Left ventricle myocardium inferior (tissue), 1 donor: ENCODE measurements at regions not wholly inside any gene's neighbourhood (a gene's known extent, or its start where the extent isn't known, plus 50 kb on each side); places are given as distances from the start of the nearest gene placed in this dataset.

Source experiments
- DNase-seq: peaks from one replicate; pipeline ENCODE4 v3.0.0-alpha.2; 2020
- H3K27ac ChIP-seq: fragments of 200-600 bp; replicated peaks from 2 replicates; pipeline ENCODE4 v1.8.0; 2021
- H3K27me3 ChIP-seq: fragments of 200-600 bp; 2 replicates; pipeline ENCODE4 v1.8.0; 2021; ENCODE audit warnings: low read depth
- H3K36me3 ChIP-seq: fragments of 200-600 bp; 2 replicates; pipeline ENCODE4 v1.8.0; 2021
- H3K4me1 ChIP-seq: fragments of 200-600 bp; 2 replicates; pipeline ENCODE4 v1.8.0; 2021
- H3K4me3 ChIP-seq: fragments of 200-600 bp; 2 replicates; pipeline ENCODE4 v1.8.0; 2021; ENCODE audit warnings: mild to moderate bottlenecking, moderate library complexity
- H3K9me3 ChIP-seq: fragments of 200-600 bp; replicated peaks from 2 replicates; pipeline ENCODE4 v1.8.0; 2021
- intact Hi-C: fragments of 100-400 bp; cut with micrococcal nuclease; formaldehyde crosslinking; loops from one replicate; pipeline ENCODE4 v1.11.0; 2022
- TF ChIP-seq, protein P1 (sequence below): fragments of 200-600 bp; IDR thresholded peaks from 2 replicates; pipeline ENCODE4 v1.8.0; 2021; ENCODE audit warnings: antibody characterized with exemption, mild to moderate bottlenecking, borderline replicate concordance
- donor health status: DM: no; HTN: yes; CAD: no; lungs with severe emphysema.

GRCh38 chrX:20477219-20477618, 210.5 kb upstream of the RPS6KA3 start:
- TF ChIP-seq, protein P1, sequence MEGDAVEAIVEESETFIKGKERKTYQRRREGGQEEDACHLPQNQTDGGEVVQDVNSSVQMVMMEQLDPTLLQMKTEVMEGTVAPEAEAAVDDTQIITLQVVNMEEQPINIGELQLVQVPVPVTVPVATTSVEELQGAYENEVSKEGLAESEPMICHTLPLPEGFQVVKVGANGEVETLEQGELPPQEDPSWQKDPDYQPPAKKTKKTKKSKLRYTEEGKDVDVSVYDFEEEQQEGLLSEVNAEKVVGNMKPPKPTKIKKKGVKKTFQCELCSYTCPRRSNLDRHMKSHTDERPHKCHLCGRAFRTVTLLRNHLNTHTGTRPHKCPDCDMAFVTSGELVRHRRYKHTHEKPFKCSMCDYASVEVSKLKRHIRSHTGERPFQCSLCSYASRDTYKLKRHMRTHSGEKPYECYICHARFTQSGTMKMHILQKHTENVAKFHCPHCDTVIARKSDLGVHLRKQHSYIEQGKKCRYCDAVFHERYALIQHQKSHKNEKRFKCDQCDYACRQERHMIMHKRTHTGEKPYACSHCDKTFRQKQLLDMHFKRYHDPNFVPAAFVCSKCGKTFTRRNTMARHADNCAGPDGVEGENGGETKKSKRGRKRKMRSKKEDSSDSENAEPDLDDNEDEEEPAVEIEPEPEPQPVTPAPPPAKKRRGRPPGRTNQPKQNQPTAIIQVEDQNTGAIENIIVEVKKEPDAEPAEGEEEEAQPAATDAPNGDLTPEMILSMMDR: no peak
- Histone ChIP-seq H3K36me3 (no peaks in the 10 kb centered on the region), H3K9me3 (no peaks in the 10 kb centered on the region), H3K4me3 (no peak overlapping the region), H3K27me3 (no peaks in the 10 kb centered on the region), H3K4me1 (no peaks in the 10 kb centered on the region), H3K27ac (no peak overlapping the region)
- intact Hi-C loops: no loop called here
- no peak for DNase-seq

DNA sequence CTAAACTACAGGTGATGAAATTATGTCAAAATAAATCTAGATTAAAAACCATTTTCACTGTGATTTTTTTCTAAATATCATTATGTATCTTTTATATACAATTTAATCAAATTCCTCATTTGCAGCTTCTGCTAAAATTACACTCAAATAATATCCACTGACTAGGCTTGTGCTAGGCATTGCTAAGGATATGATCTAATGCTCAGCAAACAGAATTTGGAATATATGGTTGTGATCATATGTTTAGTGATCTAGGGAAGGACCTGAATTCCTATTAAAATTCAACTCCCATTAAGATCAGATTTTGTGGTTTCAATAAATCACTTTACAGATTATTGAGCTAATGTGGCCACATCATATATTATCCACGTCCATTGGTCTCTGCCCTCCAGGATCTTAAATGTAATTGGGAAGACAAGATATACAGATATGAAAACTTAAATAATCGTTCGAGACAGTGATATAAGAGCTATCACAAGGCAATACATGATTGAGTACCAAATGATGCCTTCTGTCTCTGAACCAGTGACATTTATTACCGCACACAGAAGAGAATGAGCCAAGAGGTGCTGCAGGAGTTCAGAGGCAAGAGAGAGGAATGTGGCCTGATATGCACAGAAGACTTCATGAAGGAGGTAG, 206.0 kb upstream of the RPS6KA3 start:
- Histone ChIP-seq H3K27me3 (no peaks in the 10 kb centered on the region), H3K4me1 (no peaks in the 10 kb centered on the region), H3K9me3 (no peaks in the 10 kb centered on the region), H3K27ac (no peak overlapping the region), H3K4me3 (no peak overlapping the region), H3K36me3 (no peaks in the 10 kb centered on the region)
- intact Hi-C loops: no loop called here
- TF ChIP-seq, protein P1: no peak
- no peak for DNase-seq

DNA sequence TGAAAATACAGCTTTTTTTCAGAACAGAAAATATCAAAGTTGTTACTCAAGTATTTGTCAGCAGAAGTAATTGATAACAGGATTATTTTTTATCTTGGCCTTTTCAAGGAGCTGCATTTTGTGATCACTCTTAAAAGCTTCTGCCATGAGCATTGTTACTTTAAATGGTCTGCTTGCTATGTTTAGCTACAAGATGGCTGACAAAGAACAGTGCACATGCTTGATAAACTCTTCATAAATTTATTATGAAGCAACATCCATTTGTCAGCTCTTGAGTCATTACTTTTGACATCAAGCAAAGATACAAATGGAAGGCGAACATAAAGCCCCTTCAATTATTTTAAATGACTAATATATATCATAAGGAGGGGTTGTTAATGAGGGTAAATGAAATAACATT, 205.4 kb upstream of the RPS6KA3 start:
- TF ChIP-seq, protein P1: no peak
- Histone ChIP-seq H3K27me3 (no peaks in the 10 kb centered on the region), H3K4me3 (no peak overlapping the region), H3K36me3 (no peaks in the 10 kb centered on the region), H3K27ac (no peak overlapping the region), H3K4me1 (no peaks in the 10 kb centered on the region), H3K9me3 (no peaks in the 10 kb centered on the region)
- intact Hi-C loops: no loop called here
- no peak for DNase-seq

- no peak for DNase-seq
- intact Hi-C loops: no loop called here
- TF ChIP-seq, protein P1: no peak
- no peak overlapping the region for H3K27ac ChIP-seq
- H3K27me3 ChIP-seq: no peaks in the 10 kb centered on the region
- no peaks in the 10 kb centered on the region for H3K36me3 ChIP-seq
- no peaks in the 10 kb centered on the region for H3K4me1 ChIP-seq
- no peak overlapping the region for H3K4me3 ChIP-seq
- H3K9me3 ChIP-seq: no peaks in the 10 kb centered on the region
Observed at GRCh38 chrX:20471483-20471882, 204.8 kb upstream of the RPS6KA3 start.

DNA sequence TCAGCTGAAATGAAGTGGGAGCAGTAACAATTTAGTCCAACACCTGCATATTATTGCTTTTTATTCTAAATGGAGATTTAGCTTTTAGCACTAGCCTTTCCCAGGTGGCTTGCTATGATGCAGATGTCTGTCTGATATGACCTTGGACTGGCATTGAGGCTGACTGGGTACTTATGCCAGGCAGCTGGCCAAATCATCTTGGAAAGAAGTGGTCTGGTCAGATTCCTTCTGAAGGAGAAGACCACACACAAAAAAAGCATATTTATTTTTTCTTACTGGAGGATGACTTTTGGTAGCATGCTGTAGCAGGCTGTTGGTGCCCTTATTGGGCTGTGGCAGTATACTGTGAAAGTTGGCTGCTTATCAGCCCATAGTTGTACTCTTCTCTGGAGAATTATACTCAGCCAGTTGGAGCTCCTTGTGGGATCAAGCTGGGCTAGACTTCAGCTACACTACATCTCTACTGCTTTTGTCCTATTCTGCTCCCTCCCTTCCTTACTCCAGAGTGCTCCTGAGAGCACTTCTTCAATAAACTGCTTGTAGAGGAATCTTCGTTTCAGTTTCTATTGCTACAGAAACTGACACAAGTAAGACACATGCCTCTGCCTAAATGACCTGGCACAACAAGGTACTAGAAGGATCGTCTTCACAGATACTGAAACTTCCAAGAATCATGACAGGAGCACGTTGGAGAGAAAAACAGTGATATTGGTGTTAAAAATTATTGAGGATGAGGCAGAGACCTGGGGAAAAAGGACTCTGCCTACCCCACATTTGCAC, 196.8 kb upstream of the RPS6KA3 start:
- H3K36me3 ChIP-seq: no peaks in the 10 kb centered on the region
- no peaks in the 10 kb centered on the region for H3K27me3 ChIP-seq
- no peak overlapping the region for H3K4me3 ChIP-seq
- no peak for DNase-seq
- no peak overlapping the region for H3K27ac ChIP-seq
- H3K4me1 ChIP-seq: no peaks in the 10 kb centered on the region
- no peaks in the 10 kb centered on the region for H3K9me3 ChIP-seq
- TF ChIP-seq, protein P1: no peak
- intact Hi-C loops: no loop called here
